HG03565 (cell line): ENCODE measurements at regions not wholly inside any gene's neighbourhood (a gene's known extent, or its start where the extent isn't known, plus 50 kb on each side); places are given as distances from the start of the nearest gene placed in this dataset.

Source experiments
- ATAC-seq: cut with Tn5 transposase; IDR thresholded peaks from one replicate; pipeline ENCODE4 v1.9.1; 2021; ENCODE audit warnings: mild to moderate bottlenecking, moderate library complexity; ENCODE audit not compliant: unreplicated experiment

DNA sequence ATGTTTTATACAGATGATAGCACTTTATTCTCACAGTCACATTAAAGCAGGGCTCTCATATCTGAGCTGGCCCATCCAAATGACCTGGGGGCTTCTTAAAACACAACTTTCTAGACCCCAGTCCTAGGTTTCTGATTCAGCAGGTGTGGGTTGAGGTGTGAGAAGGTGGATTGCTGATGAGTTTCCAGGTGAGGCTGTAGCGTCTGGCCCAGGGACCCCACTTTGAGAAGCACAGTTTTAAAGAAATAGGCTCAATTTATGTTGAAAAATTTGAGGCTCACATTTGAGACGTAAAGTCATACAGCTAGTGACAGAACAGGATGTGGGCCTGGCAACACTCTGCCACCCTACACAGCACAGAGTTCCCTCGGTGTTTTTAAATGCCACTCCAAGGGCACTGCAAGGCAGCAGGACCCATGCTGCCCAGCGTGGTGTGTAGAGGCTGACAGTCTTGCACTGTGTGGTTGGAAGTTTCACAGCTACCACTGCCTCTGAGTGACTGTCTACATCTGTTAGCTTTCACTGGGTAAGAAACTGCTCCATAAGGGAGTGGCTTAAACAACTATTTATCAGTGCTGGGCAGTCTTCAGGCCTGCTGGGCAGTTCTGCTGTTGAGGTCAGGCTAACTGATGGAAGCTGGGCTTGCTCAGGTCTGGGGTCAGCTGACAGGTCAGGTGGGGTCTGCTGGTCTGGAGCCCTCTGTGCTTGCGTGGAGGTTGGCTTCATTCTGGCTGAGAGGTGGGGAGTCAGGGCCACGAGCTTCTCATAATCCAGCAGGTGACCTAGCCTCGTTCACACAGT, 319.7 kb downstream of the CXCL12 start:
- ATAC-seq: no peak

DNA sequence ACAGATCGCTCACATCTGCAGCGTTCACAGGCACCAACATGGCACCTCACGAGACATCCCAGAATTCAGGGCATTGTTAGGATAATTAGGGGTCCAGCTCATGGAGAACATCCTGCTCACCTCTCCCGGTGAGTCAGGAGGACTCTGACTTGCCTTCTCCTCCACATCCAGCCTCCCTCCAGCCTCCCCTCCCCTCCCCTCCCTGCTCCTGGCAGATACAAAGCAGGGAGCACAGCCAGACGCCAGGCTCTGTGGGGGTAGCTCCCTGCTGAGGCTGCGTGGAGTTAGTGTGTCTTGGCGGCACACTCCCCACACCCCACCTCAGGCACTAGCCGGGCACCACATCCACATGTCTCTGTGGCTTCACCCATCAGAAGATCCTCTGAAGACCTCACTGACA, 320.6 kb downstream of the CXCL12 start:
- ATAC-seq: no peak

DNA sequence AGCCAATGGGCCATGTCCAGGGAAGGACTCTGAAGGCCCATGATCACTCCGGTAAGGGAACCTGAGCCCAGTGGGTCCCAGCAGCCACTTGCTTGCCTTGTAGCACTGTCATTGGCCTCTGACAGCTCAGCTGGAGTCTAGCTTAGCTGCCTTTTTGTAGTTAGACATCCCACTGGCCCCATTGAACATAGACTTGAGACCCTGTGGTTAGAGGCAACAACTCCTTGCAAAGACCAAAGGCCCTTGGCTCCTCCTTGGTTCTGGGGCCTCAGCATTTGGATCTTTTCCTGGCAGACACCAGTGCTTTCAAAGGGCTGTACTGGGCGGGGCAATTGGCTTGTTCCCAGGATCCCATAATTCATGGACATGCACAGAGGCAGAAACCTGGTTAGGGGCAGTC, 321.2 kb downstream of the CXCL12 start:
- ATAC-seq: no peak

DNA sequence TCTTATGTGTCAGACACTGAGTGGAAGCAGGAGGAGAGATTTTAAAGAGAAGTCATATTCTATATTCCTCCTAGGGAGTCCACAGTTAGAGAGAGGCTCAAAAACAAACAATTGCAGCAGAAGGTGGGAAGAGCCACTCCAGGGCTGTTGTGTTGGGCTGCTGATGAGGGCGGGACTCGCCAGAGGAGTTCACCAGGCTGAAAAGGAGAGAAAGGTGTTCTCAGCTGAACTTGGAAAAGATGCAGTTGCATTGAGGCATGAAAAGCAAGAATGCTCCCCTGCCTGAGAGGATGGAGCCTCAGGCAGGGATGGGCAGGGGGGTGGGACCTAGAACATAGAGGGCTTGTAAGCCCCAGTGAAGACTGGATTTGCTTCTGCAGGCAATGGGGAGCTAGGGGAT, 324.2 kb downstream of the CXCL12 start:
- ATAC-seq: no peak

DNA sequence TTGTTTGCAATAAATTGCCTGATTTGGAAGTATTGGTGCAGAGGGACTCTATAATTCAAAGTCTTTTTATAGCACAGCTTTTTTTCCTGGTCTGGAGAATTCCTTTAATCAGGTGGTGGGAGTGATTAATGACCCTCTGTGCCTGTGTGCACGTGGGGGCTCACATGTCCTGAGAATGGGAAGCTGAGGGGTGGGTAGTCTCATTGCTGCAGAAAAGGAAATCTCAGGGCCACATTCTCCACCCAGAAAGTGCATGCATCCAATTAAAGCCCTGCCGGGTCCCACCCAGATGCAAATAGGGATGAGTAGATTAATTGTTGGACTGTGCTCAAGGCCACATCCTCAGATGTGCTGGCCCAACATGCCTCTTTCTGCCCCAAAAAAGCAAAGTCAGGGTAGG, 324.7 kb downstream of the CXCL12 start:
- no peak for ATAC-seq

DNA sequence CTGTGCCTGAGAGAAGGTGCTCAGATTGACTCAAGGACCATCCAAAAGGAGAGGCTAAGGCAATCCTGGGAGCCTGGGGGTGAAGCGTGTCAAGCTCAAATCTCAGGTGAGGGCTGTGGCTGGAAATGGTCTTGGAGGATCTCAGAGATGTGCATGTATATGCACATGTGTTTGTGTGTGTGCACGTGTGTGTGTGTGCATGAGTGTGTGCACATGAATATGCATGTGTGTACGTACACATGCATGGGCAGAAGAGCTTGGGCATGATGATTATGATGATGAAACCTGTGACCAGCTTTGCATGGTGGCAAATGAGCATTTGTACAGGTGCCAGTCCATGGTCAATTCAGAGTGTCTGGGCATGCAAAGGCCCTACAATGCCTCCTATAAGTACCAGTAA, 326.6 kb downstream of the CXCL12 start:
- no peak for ATAC-seq

DNA sequence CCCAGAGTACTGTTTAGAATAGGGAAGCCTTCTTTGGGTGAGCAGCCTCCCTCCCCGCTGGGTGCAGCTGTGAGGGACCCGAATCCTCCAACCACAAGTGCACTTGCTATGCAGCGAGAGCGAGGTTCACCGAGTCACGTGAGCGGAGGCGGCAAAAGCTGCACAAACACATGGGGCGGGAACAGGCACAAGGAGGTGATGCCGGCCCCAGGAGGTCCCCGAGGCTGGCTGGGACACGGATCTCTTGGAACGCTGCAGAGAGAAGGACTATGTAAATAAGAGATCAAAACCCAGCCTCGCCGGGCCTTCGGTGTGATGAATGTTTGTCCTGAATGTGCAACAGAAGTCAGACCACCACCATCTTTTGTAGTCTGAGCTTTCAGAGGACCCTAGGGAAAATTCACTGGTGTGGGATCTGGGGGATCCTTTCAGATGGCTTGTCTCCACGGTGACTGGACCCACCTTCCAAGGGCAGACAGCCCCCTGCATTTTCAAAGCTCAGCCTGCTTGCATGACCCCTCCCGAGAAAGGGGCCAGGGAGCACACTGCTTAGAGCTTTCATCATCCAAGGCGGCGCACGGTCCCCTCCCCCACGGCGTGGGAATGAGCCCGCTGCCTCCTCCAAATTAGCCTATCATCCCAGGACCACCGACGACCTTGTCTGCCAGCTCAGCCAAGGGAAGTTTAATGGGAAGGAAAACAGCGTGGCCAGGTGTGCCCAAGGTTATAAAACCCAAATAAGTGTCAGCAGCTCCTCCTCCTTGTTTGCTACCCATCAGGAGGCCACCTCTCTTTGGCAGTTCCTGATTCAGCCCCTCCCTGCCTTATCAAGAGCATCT, 327.7 kb downstream of the CXCL12 start:
- no peak for ATAC-seq

DNA sequence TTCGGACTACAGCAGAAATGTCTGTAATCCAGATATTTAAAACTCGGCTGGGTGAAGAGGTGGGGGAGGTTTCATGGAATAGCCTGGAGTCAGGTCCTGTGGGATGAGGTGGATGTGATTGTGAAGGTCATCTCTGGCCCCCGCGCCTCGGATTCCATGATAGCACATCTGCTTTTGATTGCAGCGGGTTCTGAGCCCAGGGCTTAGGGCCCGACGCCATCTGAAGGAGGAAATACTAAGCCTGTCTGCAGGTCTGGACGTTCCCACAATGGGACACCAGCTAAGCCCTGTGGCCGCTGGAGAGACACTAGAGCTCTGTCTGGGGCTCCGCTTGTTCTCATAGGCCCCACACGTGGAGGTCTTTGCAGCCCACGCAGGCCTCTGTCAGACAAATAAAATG, 328.7 kb downstream of the CXCL12 start:
- no peak for ATAC-seq

DNA sequence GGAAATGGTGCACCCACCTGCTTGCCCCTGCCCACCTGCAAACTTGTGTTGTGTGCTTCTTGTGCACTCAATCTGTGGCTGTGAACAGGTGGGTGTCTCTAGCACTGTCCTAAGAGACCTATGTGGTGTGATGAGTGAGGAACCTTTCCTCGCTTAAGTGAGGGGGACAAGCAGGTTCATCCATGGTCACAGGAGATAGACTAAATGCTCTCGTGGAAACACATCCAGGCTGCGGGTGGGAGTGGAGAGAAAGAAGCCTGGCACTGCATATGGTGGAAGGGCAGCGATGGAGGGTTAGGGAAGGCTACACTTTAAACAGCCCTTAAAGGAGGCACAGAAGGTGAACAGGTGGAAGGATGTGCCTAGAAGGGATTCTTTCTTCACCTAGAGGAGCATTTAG, 330.9 kb downstream of the CXCL12 start:
- no peak for ATAC-seq

DNA sequence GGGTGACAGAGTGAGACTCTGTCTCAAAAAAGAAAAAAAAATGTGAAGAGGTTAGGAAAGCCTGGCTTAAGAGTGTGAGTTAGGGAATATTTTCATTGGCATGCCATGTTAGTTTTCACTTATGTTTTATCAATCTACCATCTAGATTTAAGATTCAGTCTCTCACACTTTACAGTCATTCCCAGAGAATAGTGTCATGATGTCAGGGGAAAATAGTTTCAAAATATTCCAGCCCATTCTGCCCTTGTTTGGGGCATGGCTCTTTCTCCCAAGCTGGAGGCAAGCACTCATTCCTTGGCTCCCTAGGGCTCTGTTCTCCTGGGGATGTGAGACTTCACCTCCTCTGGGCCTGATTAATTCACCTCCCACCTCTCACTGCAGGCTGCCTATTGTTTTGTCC, 331.5 kb downstream of the CXCL12 start:
- no peak for ATAC-seq

DNA sequence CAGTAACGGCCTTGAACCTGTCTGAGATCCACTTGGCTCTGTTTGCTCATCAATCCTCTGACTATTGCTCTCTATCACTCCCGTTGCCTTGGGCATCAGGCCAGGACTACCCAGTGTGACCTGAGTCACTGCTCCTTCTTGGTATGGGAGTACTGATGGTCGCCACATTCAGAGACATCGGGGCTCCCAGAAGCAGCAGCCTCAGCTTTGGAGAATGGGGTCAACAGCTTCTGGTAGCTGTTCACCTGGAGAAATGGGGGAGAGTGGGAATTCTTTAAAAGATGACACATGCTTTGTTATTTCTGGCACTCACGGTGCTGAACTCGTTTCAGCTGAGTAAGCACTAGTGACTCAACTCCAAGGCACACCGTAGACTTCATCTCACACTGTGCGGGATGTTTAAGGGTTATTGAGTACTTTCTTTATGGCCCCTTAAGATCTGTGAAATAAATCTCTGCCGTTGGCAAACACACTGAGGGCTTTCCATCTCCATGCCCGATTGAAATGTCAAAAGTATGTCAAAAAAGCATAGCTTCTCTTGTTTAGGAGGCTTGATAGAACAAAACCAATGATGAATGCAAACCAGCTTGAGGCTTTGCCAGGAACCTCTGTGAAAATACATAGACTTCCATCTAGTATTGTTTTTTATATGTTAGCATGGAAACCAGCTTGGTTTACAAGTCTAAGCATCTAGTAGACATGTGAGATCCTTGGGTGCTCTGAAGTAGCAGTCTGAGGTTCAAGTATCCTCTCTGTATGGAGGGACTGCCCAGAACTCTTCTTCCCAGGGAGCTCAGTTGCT, 333.1 kb downstream of the CXCL12 start:
- no peak for ATAC-seq

DNA sequence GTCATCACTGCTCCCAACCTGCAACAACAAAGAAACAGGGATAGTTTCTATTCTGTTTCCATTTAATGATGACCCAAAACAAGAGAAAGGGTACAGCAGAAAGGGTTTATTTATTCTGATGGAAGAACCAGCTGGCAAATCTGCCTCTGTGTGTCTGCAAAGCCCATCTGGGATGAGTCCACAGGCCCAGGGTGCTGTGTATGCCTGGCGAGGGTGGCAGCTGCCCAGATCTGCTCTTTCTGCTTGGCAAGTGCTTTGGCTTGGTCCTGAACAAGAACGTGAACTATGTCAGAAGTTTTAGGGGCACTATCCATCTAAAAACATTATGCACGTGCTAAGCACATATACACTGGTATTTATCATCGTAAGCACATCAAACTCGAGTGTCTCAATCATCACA, 333.8 kb downstream of the CXCL12 start:
- no peak for ATAC-seq

DNA sequence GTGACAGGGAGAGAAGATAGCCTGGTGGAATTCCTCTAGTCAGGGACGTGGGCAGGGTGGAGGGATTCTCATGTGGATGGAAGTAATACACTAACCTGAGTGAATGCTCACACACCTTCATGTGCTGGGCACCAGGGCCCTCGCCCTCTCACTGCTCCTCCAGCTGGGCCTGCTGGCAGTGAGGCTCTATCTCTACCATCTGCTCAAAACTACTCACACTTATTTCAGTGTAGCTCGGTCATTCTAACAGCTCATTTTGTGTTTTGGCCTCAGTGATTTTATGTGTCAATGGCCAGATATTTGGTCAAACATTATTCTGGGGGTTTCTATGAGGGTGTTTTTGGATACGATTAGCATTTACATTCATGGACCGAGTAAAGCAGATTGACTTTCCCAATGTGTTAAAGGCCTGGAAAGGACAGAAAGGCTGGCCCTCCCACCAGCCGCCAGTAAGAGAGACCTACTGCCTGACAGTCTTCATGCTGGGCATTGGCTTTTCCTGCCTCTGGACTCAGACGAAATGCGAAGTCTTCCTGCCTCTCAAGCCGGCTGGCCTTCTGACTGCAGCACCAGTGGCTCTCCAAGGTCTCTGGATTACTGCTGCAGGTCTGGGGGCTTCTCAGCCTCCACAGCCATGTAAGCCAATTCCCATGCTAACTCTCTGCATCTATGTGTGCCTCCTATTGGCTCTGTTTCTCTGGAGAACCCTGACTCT, 335.4 kb downstream of the CXCL12 start:
- ATAC-seq: no peak

DNA sequence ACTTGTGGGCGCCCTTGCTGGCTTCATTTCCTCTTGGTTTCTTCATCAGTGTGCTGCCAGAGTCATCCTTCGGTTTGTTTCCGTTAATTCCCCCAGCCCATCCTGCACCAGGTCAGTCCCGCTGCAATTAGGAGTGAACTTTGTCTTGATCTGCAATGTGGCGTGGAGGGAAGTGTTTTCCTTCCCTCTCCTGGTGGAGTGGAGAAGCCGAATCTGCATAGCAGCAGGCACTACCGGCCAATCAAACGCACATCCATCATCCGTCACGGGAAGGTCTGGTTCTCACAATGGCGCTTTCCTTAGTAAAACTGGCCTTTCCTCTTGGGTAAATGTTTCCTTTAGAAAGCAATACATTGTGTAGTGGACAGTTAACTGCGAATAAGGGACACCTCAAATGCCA, 337.5 kb downstream of the CXCL12 start:
- ATAC-seq: no peak

DNA sequence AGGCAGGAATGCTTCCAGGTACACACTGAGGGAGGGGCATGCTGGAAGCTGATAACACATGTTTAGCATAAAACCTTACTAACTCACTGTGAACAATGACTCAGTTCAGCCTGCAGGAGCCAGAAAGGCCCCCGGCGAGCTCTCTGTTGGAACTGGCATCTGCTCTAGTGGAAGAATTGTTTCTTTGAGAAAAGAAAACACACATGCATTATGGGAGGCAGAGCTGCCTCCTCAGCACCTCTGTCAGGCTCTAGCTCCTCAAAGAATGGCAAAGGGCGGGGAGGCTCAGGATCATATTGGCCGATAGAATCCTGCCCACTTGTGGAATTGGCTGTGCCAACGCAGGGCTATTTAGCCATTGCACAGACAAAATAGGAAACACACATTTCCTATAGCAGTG, 338.3 kb downstream of the CXCL12 start:
- no peak for ATAC-seq

DNA sequence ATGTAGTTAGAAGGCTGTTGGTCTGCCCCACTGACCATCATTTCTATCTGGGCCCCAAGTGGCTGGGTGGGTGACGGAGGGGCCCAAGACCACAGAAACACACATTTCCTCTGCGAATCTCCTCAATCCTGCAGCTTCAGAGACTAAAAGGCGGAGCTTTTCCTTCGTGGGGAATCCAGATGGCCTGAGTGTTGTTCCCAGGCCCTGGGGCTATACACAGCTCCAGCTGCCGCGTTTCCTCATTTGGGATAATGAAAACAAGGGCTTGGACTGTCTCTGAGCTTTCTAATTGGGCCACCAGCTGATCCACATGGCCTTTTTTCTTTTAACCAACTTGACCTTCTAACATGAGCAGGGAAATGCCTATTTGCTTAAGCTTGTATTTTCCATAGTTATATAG, 339.9 kb downstream of the CXCL12 start:
- ATAC-seq: no peak

DNA sequence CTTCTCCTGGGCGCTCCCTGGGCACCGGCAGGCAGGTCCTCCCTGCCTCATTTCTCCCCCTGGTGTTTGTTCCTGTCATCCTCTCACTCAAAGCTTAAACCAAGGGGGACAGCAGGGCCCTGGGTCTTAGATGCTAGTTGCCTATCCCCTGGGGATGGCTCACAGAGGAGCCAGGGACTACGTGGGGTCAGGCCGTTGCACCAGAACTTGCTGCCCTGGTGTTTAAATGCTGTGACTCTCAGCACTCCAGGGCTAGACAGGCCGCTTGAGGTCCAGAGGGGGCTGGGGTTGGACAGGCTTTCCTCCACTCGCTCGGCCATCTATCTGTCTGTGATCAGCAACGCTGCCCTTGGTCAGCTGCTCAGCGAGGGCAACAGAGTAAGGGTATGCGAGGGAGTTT, 340.3 kb downstream of the CXCL12 start:
- ATAC-seq: no peak

DNA sequence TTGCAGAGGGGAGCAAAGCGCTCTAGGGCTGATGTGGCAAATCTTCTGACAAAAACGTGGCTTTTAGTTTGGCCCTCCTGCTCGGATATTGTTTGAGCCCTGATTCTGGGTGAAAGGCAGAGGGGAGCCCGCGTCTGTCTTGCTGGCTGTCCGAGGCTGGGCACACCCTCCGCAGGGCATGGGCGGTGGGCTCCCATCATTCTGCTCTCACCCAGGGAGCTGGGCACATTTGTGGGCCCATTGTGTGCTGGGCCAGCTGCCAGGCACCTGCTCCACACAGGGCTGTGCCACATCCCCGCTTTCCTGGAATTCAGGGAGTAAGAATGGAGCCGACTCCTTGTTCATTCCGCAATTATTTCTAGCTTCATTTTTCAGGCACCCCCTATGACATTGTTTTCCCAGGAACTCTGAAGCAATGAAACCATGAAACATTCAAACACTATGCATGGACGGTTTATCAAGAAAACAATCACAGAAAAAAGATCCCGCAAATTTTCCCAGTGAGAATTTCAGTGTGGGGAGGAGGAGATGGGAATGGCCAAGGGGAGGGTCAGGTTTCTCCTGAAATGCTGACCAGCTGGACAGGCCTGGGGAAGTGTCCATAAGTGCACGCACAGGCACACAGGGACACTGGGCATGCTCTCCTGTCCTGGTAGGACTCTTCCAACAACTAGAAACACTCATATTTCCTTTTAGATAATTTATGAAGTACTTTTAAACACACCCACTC, 341.1 kb downstream of the CXCL12 start:
- ATAC-seq: no peak

DNA sequence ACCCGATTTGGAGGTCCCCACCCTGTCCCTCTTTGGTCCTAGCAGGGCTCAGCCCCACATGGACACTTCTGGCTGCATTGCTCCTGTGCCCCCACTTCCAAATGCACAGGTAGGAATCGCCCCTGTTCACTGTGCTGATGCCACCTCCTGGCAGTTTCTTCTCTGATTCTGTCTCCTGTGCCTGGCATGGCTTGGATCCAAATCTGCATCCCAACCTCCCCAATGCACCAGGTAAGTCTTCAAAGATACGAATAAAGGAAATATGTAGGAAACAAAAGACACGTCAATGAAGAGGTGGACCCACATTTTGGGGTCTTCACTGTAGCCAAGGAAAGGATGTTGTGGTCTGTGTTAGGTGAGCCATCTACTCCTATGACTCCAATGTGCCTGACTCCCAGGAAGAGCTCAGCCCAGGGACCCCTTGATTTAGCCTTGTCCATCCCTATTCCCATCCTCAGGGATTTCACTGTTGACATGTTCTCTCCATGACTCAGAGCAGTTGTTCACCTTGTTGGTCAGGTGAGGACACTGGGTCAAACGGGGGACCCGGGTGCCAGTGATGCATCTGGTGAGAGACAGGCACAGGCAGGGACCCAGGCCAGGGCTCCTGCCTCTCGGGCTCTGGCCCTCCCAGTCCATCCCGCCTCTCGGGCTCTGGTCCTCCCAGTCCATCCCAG, 341.8 kb downstream of the CXCL12 start:
- ATAC-seq: no peak
